ENCODE measurements at regions not wholly inside any gene's neighbourhood (a gene's known extent, or its start where the extent isn't known, plus 50 kb on each side); places are given as distances from the start of the nearest gene placed in this dataset.
"Not testable (repeated sequence)": the region's sequence is repeated elsewhere in the genome, so short reads cannot be mapped to it uniquely, and the experiment has no call there.

DNA sequence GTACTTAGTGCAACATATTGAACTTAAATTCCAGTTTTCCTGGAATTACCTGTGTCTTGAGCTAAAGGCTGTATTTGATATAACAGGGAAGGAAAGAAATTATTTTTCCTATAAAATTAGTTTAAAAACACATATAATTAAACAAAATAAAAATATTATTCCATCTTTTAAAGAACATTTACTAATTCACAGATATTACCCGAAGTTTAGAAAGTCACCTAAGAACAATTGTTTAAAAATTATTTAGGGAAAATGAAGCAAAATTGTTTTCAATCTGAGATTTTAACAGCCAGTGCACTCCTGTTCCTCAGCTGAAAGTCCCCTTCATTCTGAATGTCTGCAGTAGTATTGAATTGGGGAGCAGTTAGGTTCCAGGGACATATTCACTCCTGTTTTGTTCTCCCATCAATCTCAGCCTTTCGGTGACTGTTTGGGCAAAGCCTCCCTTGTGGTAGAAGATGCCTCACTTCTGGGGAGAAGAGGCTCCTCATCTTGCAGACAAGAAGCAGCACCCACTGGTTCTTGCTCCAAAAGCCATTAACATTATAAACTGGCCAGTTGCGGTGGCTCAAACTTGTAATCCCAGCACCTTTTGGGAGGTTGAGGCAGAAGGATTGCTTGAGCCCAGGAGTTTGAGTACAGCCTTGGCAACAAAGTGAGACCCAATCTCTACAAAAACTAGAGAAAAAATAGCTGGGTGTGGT lies 1516.4 kb upstream of the TPTE start:
- not testable (repeated sequence) for DNase-seq (ENCODE audit: low spot score); H3K9me3 ChIP-seq (ENCODE audit: control insufficient read depth in 4 of 4, low read length in 3 of 4); H3K27me3 ChIP-seq (ENCODE audit: control insufficient read depth in 4 of 4, insufficient read depth in 4 of 4, low read length in 3 of 4); H3K9ac ChIP-seq (ENCODE audit: low read depth in 1 of 2, low read length in 2 of 2); H3K36me3 ChIP-seq (ENCODE audit: control insufficient read depth in 4 of 4, insufficient read depth in 3 of 4, low read depth in 1 of 4, low read length in 3 of 4); H3K4me3 ChIP-seq (ENCODE audit: low read depth in 1 of 3, low read length in 3 of 3); H3K4me1 ChIP-seq (ENCODE audit: control insufficient read depth in 4 of 4, insufficient read depth in 4 of 4, low read length in 3 of 4); H3K27ac ChIP-seq (ENCODE audit: low read depth in 1 of 2, low read length in 2 of 2)
- 43% methylated on average over 3 of the region's 3 CpGs for WGBS

DNA sequence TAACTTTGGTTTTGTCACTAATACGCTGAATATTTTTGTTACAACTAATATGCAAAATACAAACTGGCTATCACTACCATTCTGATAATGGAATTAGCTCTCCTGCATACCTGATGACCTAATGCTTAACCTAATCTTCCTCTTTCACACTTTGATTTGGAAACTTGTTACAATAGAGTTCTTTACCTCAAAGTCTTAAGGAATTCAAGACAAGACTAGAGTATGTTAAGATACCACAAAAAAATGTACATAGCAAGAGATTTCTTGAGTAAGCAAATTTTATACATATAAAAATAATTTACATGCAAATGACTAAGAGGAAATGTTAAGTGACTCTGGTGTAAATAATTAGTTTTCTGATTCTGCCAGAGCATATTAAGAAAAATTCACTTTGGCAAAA lies 1515.7 kb upstream of the TPTE start:
- not testable (repeated sequence) for H3K9me3 ChIP-seq (ENCODE audit: control insufficient read depth in 4 of 4, low read length in 3 of 4); H3K36me3 ChIP-seq (ENCODE audit: control insufficient read depth in 4 of 4, insufficient read depth in 3 of 4, low read depth in 1 of 4, low read length in 3 of 4); H3K4me3 ChIP-seq (ENCODE audit: low read depth in 1 of 3, low read length in 3 of 3); H3K27ac ChIP-seq (ENCODE audit: low read depth in 1 of 2, low read length in 2 of 2); H3K9ac ChIP-seq (ENCODE audit: low read depth in 1 of 2, low read length in 2 of 2); H3K4me1 ChIP-seq (ENCODE audit: control insufficient read depth in 4 of 4, insufficient read depth in 4 of 4, low read length in 3 of 4); DNase-seq (ENCODE audit: low spot score); H3K27me3 ChIP-seq (ENCODE audit: control insufficient read depth in 4 of 4, insufficient read depth in 4 of 4, low read length in 3 of 4)
- 58% methylated on average over 1 of the region's 1 CpG for WGBS

DNA sequence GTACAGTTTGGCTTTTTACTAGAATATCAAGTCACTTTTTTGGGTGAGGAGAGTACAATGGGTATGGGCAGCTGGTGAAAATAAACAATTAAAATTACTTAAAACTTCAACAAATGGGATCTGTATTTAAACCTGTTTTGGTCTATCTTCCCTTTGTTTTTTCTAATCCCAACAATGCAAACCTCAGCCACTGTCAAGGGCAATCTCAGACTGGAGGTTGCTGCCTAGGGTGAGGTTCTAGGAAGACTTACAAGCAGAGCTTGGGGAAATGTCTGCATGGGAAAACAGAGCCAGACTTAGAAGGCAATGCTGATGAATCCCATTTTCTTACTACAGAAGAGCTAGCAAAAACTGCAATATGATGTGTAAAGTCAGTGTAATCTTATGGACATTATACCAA lies 1515.3 kb upstream of the TPTE start:
- H3K27ac ChIP-seq (ENCODE audit: low read depth in 1 of 2, low read length in 2 of 2); H3K4me1 ChIP-seq (ENCODE audit: control insufficient read depth in 4 of 4, insufficient read depth in 4 of 4, low read length in 3 of 4); H3K4me3 ChIP-seq (ENCODE audit: low read depth in 1 of 3, low read length in 3 of 3); DNase-seq (ENCODE audit: low spot score); H3K9ac ChIP-seq (ENCODE audit: low read depth in 1 of 2, low read length in 2 of 2); H3K9me3 ChIP-seq (ENCODE audit: control insufficient read depth in 4 of 4, low read length in 3 of 4); H3K36me3 ChIP-seq (ENCODE audit: control insufficient read depth in 4 of 4, insufficient read depth in 3 of 4, low read depth in 1 of 4, low read length in 3 of 4); H3K27me3 ChIP-seq (ENCODE audit: control insufficient read depth in 4 of 4, insufficient read depth in 4 of 4, low read length in 3 of 4): not testable (repeated sequence)

DNA sequence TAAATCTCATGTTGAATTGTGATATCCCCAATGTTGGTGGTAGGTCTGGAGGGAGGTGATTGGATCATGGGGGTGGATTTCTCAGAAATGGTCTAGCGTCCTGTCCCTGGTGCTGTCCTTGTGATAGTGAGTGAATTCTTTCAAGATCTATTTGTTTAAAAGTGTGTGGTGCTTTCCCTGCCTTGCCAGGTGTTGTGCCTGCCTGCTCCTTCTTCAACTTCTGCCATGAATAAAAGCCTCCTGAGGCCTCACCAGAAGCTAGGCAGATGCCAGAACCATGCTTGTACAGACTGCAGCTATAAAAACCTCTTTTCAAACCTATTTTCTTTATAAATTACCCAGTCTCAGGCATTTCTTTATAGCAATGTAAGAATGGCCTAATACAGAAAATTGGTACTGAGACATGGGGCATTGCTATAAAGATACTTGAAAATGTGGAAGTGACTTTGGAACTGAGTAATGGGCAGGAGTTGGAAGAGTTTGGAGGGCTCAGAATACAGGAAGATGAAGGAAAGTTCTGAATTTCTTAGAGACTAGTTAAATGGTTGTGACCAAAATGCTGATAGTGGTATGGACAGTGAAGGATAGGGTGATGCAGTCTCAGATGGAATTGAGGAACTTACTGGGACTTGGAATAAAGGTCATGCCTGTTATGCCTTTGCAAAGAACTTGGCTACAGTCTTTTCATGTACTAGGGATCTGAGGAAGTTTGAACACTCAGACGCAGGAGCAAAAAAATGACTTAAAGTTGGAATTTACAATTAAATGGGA lies 1514.6 kb upstream of the TPTE start:
- DNase-seq (ENCODE audit: low spot score); H3K27me3 ChIP-seq (ENCODE audit: control insufficient read depth in 4 of 4, insufficient read depth in 4 of 4, low read length in 3 of 4); H3K9ac ChIP-seq (ENCODE audit: low read depth in 1 of 2, low read length in 2 of 2); H3K9me3 ChIP-seq (ENCODE audit: control insufficient read depth in 4 of 4, low read length in 3 of 4); H3K27ac ChIP-seq (ENCODE audit: low read depth in 1 of 2, low read length in 2 of 2); H3K4me1 ChIP-seq (ENCODE audit: control insufficient read depth in 4 of 4, insufficient read depth in 4 of 4, low read length in 3 of 4); H3K4me3 ChIP-seq (ENCODE audit: low read depth in 1 of 3, low read length in 3 of 3); H3K36me3 ChIP-seq (ENCODE audit: control insufficient read depth in 4 of 4, insufficient read depth in 3 of 4, low read depth in 1 of 4, low read length in 3 of 4): not testable (repeated sequence)
- 52% methylated on average over 2 of the region's 2 CpGs for WGBS

DNA sequence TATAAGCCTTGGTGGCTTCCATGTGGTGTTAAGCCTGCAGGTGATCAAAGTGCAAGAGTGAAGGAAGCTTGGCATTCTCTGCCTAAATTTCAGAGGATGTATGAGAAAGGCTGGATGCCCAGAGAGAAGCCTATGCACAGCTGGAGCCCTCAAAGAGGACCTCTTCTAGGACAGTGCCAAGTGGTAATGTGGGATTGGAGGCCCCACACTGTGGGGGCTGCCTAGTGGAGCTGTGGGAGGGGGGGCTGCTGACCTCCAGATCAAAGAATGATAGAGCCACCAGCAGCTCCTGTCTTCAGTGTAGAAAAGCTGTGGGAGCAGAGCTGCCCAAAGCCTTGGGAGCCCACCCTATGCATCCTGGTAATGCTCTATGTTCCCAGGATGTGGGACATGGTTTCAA lies 1512.7 kb upstream of the TPTE start:
- H3K9me3 ChIP-seq (ENCODE audit: control insufficient read depth in 4 of 4, low read length in 3 of 4) = peaks cover 0 to 2% (median 0%) of the 10 kb centered on the region in 4 donors
- no peaks in the 10 kb centered on the region for H3K36me3 ChIP-seq (ENCODE audit: control insufficient read depth in 4 of 4, insufficient read depth in 3 of 4, low read depth in 1 of 4, low read length in 3 of 4)
- no peak overlapping the region for H3K27ac ChIP-seq (ENCODE audit: low read depth in 1 of 2, low read length in 2 of 2)
- H3K4me1 ChIP-seq (ENCODE audit: control insufficient read depth in 4 of 4, insufficient read depth in 4 of 4, low read length in 3 of 4) = no peaks in the 10 kb centered on the region
- no peak overlapping the region for H3K9ac ChIP-seq (ENCODE audit: low read depth in 1 of 2, low read length in 2 of 2)
- peaks cover 0 to 5% (median 0%) of the 10 kb centered on the region in 4 donors for H3K27me3 ChIP-seq (ENCODE audit: control insufficient read depth in 4 of 4, insufficient read depth in 4 of 4, low read length in 3 of 4)
- no peak for DNase-seq (ENCODE audit: low spot score)
- no peak overlapping the region for H3K4me3 ChIP-seq (ENCODE audit: low read depth in 1 of 3, low read length in 3 of 3)
- TF ChIP-seq, protein P1, sequence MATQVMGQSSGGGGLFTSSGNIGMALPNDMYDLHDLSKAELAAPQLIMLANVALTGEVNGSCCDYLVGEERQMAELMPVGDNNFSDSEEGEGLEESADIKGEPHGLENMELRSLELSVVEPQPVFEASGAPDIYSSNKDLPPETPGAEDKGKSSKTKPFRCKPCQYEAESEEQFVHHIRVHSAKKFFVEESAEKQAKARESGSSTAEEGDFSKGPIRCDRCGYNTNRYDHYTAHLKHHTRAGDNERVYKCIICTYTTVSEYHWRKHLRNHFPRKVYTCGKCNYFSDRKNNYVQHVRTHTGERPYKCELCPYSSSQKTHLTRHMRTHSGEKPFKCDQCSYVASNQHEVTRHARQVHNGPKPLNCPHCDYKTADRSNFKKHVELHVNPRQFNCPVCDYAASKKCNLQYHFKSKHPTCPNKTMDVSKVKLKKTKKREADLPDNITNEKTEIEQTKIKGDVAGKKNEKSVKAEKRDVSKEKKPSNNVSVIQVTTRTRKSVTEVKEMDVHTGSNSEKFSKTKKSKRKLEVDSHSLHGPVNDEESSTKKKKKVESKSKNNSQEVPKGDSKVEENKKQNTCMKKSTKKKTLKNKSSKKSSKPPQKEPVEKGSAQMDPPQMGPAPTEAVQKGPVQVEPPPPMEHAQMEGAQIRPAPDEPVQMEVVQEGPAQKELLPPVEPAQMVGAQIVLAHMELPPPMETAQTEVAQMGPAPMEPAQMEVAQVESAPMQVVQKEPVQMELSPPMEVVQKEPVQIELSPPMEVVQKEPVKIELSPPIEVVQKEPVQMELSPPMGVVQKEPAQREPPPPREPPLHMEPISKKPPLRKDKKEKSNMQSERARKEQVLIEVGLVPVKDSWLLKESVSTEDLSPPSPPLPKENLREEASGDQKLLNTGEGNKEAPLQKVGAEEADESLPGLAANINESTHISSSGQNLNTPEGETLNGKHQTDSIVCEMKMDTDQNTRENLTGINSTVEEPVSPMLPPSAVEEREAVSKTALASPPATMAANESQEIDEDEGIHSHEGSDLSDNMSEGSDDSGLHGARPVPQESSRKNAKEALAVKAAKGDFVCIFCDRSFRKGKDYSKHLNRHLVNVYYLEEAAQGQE (IDR thresholded peaks at IDR 0.05) = no peak
- TF ChIP-seq, protein P2, sequence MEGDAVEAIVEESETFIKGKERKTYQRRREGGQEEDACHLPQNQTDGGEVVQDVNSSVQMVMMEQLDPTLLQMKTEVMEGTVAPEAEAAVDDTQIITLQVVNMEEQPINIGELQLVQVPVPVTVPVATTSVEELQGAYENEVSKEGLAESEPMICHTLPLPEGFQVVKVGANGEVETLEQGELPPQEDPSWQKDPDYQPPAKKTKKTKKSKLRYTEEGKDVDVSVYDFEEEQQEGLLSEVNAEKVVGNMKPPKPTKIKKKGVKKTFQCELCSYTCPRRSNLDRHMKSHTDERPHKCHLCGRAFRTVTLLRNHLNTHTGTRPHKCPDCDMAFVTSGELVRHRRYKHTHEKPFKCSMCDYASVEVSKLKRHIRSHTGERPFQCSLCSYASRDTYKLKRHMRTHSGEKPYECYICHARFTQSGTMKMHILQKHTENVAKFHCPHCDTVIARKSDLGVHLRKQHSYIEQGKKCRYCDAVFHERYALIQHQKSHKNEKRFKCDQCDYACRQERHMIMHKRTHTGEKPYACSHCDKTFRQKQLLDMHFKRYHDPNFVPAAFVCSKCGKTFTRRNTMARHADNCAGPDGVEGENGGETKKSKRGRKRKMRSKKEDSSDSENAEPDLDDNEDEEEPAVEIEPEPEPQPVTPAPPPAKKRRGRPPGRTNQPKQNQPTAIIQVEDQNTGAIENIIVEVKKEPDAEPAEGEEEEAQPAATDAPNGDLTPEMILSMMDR (IDR thresholded peaks at IDR 0.05; ENCODE audit: low read depth, low read length, missing input control) = no peak
- no peak for TF ChIP-seq HNF4A (conservative IDR thresholded peaks at IDR 0.05)
- no peak for TF ChIP-seq YY1 (IDR thresholded peaks at IDR 0.05)
- TF ChIP-seq, protein P3, sequence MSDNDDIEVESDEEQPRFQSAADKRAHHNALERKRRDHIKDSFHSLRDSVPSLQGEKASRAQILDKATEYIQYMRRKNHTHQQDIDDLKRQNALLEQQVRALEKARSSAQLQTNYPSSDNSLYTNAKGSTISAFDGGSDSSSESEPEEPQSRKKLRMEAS (IDR thresholded peaks at IDR 0.05) = no peak
- TF ChIP-seq FOXA2 (IDR thresholded peaks at IDR 0.05) = no peak
- no peak for TF ChIP-seq SP1 (IDR thresholded peaks at IDR 0.05)
- TF ChIP-seq, protein P4, sequence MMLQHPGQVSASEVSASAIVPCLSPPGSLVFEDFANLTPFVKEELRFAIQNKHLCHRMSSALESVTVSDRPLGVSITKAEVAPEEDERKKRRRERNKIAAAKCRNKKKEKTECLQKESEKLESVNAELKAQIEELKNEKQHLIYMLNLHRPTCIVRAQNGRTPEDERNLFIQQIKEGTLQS (IDR thresholded peaks at IDR 0.05) = no peak
- TF ChIP-seq EGR1 (IDR thresholded peaks at IDR 0.05; ENCODE audit: low read depth in 2 of 2) = no peak
- no peak for TF ChIP-seq HNF4G (IDR thresholded peaks at IDR 0.05)
